Stimulated activated CD4-positive, alpha-beta T cell treated with anti-CD3 and anti-CD28 coated beads, TNF-alpha, amount 100 ng/mL, for 24 hours (primary cell): ENCODE measurements at regions not wholly inside any gene's neighbourhood (a gene's known extent, or its start where the extent isn't known, plus 50 kb on each side); places are given as distances from the start of the nearest gene placed in this dataset.

Experiments used
- DNase-seq, 3 experiments: peaks; one replicate each; pipeline ENCODE4 v3.0.0-alpha.2; 2020; ENCODE audit warnings: low read depth in 3 of 3

GRCh38 chr5:118060833-118061232, 927.5 kb downstream of the DTWD2 start:
- DNase-seq, result no peak

DNA sequence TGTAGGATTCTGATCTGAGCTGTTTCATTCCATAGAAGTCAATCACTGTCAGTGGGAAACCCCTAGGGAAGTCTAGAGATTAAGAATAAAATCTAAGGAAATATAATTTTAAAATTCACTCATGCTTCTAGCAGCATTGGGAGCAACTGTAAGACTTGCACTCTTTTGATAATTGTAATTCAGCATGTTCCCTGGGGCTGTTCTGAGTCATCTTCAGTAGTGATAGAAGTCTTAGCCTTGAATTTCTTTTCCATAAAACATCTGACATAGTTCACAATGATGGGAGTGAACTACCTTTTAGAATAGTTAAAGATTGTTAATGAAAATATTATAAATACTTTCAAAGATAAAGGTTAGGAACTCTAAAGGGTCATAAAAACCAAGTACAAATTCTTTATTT, 935.8 kb downstream of the DTWD2 start:
- DNase-seq, result no peak

- no peak for DNase-seq
Observed at GRCh38 chr5:118044169-118044568, 944.2 kb downstream of the DTWD2 start.

GRCh38 chr5:118043531-118043930, 944.8 kb downstream of the DTWD2 start:
- no peak for DNase-seq

GRCh38 chr5:118042076-118042475, 946.3 kb downstream of the DTWD2 start:
- DNase-seq, result no peak

GRCh38 chr5:118040496-118040895, 947.9 kb downstream of the DTWD2 start:
- no peak for DNase-seq

DNA sequence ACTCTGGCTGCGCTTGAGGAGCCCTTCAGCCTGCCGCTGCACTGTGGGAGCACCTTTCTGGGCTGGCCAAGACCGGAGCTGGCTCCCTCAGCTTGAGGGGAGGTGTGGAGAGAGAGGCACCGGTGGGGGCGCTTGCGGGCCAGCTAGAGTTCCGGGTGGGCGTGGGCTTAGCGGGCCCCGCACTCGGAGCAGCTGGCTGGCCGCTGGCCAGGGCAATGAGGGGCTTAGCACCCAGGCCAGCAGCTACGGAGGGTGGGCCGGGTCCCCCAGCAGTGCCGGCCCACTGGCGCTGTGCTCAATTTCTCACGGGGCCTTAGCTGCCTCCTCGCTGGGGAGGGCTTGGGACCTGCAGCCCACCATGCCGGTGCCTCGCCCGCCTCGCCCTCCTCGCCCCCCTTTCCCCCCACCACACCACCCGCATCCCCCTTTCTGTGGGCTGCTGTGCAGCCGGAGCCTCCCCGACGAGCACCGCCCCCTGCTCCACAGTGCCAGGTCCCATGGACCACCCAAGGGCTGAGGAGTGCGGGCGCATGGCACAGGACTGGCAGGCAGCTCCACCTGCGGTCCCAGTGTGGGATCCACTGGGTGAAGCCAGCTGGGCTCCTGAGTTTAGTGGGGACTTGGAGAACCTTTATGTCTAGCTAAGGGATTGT, 954.5 kb downstream of the DTWD2 start:
- DNase-seq, result no peak

DNA sequence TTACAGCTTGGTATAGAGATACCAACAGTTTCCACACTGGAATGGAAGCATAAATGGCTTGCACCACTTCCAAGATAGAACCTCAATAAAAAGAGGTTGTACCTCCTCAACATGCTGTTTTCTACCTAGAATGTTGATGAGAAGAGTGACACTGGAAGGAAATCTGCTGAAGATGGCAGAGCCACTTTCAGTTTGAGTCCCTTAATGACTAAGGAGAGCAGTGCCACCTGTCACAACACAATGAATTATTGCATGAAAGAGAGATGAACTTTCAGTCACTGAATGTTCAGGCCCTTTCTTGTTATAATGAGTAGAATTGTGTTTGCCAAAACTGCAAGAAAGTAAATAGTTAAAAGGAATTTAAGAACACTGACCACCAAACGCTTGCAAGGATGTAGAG, 958.5 kb downstream of the DTWD2 start:
- DNase-seq, result no peak

DNA sequence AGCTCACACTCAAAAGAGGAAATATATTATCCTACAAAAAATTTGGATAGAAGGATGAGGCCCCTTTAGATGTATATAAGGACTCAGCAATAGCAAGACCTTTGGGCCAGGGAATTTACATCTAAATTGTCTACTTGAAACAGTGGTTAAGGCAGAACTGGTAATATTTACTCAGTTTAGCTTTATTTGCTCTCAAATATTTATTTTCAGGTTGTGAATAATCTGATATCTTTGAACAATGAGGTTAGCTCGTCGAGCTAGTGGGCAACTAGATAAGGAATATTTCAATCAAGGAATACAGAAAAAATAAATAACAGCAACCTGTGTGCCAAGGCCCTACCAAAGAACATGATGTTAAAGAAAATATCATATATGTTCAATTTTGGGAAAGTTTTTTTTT, 966.3 kb downstream of the DTWD2 start:
- no peak for DNase-seq

- DNase-seq, result no peak
Observed at GRCh38 chr5:118017536-118017935, 970.8 kb downstream of the DTWD2 start.

DNA sequence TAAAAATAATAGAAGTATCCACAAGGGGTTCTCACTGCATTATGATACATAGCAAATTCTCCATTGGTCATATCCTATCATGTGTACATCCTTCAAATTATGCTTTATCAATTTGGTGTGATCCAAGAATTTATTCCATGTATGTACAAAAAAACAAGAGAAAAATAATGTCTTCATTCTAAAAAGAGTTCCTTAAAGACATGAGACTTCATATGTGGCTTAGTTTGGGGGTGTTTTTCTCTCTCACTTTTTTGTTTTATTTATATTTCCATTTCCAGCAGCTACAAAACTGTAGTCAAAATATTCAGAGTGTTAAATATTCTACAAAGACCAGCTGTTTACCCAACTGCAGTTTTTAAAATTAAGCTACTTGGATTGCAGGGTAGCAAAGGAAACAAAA, 972.0 kb downstream of the DTWD2 start:
- DNase-seq, result no peak

GRCh38 chr5:118015511-118015910, 972.8 kb downstream of the DTWD2 start:
- no peak for DNase-seq

DNA sequence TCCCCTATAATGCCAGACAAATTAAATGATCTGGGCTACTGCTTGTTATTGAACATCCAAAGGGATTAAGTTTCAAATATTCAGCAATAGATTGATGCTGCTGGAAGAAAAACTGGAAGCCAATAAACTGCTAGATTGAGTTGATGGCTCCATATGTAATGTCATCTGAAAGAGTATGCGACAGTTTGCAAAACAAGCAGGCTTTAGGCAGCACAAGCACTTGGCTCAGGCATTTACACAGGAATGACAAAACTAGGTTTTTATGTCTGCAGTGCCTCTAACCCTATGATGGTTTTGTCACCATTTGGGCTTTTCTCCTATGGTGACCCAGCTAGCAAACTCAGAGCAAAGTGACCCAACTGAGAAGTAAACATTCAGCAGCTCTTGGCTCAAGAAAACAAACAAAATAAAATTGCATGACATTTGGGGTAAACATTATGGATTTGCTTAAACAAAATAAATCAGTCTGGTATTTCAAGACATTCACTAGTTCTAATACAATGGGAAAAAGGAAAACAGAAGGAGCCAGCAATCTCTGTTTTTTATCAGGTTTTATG, 978.5 kb downstream of the DTWD2 start:
- DNase-seq, result no peak

DNA sequence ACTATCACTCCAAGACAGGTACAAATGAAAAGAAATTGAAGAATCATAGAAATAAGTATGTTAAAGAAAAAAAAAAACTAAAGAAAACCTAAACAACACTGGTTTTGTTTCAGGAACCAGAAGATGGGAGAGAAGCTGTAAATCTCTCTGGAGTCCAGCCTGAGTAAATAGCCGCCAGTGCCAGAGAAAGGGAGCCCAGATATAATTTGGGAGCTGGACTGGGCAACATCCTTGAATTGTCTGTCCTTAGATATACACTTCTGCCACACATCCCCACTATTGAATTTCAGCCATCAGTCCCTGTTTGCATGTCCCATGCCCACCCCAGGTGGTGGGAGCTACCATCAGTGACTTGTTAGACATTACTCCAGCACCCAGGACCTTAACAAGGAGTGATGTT, 979.6 kb downstream of the DTWD2 start:
- no peak for DNase-seq

GRCh38 chr5:118007262-118007661, 981.1 kb downstream of the DTWD2 start:
- DNase-seq, result no peak

GRCh38 chr5:118006219-118006618, 982.1 kb downstream of the DTWD2 start:
- no peak for DNase-seq

GRCh38 chr5:117999939-118000549, 988.3 kb downstream of the DTWD2 start:
- DNase-seq, result no peak

GRCh38 chr5:117982691-117983090, 1005.7 kb downstream of the DTWD2 start:
- no peak for DNase-seq

GRCh38 chr5:117973785-117974184, 1014.6 kb downstream of the DTWD2 start:
- DNase-seq, result no peak

DNA sequence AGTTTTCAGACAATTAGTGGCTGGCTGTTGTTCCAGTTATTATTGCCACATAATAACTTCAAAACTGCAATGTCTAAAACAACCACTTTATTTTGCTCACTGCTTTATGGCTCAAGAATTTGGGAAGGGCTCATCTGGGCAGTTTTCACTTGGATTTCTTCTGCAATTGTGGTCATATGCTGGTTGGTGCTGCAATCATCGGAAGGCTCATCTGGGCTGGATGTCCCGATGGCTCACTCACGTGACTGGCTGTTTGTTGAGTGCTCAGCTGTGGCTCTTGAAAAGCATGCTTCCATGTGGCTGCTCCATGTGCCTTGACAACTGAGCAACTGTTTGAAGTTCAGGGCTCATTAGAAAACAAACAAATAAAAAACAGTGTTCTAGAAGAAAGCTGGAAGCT, 1032.5 kb downstream of the DTWD2 start:
- no peak for DNase-seq

DNA sequence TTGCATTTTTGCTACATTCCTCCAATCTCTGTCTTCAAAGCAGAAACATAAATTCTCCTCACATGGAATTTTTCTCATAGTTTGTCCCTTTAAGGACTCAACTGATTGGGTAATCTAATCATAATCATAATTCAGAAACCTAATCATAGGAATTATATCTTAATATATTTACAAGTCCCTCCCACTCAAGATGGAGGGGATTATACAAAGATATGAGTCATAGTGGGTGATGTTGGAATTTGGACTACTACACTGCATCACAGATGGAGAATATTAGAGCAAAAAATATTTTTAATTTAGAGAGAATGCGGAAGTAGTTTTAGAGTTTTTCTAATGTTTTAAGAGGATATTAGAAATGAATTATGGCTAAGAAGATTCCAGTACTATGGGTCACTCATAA, 1034.0 kb downstream of the DTWD2 start:
- no peak for DNase-seq

DNA sequence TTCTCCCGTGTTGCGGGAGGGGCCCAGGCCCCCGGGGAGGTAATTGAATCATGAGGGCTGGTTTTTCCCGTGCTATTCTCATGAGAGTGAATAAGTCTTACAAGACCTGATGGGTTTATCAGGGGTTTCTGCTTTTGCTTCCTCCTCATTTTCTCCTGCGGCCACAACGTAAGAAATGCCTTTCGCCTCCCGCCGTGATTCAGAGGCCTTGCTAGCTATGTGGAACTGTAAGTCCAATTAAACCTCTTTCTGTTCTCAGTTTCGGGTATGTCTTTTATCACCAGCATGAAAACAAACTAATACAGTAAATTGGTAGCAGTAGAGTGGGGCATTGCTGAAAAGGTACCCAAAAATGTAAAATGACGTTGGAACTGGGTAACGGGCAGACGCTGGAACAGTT, 1035.1 kb downstream of the DTWD2 start:
- DNase-seq, result no peak

- DNase-seq, result no peak
Observed at GRCh38 chr5:117947836-117948235, 1040.5 kb downstream of the DTWD2 start.

- no peak for DNase-seq
Observed at GRCh38 chr5:117947121-117947520, 1041.2 kb downstream of the DTWD2 start.
